ENCODE measurements at regions not wholly inside any gene's neighbourhood (a gene's known extent, or its start where the extent isn't known, plus 50 kb on each side); places are given as distances from the start of the nearest gene placed in this dataset.

- TF ChIP-seq EZH2phosphoT487 (IDR thresholded peaks at IDR 0.05; ENCODE audit: insufficient read depth, low read depth) (no peak), EZH2 (IDR thresholded peaks at IDR 0.05; ENCODE audit: insufficient read depth, poor library complexity, severe bottlenecking) (no peak)
Observed at GRCh38 chr7:156177422-156178055, 365.3 kb upstream of the SHH start.

Data from GM23248 (cell line).